ENCODE measurements at regions not wholly inside any gene's neighbourhood (a gene's known extent, or its start where the extent isn't known, plus 50 kb on each side); places are given as distances from the start of the nearest gene placed in this dataset.

DNA sequence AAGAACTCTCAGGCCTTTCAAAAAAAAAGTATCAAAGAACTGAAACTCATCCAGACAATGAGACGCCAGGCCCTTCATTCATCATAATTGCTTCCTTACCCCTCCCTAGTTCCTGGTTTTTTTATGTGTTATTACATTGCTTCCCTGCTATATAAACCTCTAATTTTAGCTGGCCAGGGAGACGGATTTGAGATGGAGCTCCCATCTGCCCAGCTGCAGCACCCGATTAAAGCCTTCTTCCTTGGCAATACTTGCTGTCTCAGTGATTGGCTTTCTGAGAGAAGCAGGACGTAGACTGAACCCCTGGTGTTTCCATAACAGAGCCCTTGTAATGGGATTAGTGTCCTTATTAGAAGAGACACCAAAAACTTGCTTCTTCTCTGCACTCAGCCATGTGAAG, 62.4 kb downstream of the BARX1 start:
- TF ChIP-seq MED13 (CRISPR knock-in tag; IDR thresholded peaks at IDR 0.05) (no peak), ZNF616 (CRISPR knock-in tag; IDR thresholded peaks at IDR 0.05; ENCODE audit: low read depth) (no peak), ZSCAN20 (CRISPR knock-in tag; IDR thresholded peaks at IDR 0.05; ENCODE audit: borderline replicate concordance) (no peak), SRF (IDR thresholded peaks at IDR 0.05; ENCODE audit: low read depth, low read length) (no peak), TCF12 (IDR thresholded peaks at IDR 0.05) (no peak), TCF12 (CRISPR knock-in tag; IDR thresholded peaks at IDR 0.05) (no peak), EED (CRISPR knock-in tag; IDR thresholded peaks at IDR 0.05) (no peak), MTF1 (CRISPR knock-in tag; IDR thresholded peaks at IDR 0.05) (no peak)
- TF ChIP-seq, protein P1, sequence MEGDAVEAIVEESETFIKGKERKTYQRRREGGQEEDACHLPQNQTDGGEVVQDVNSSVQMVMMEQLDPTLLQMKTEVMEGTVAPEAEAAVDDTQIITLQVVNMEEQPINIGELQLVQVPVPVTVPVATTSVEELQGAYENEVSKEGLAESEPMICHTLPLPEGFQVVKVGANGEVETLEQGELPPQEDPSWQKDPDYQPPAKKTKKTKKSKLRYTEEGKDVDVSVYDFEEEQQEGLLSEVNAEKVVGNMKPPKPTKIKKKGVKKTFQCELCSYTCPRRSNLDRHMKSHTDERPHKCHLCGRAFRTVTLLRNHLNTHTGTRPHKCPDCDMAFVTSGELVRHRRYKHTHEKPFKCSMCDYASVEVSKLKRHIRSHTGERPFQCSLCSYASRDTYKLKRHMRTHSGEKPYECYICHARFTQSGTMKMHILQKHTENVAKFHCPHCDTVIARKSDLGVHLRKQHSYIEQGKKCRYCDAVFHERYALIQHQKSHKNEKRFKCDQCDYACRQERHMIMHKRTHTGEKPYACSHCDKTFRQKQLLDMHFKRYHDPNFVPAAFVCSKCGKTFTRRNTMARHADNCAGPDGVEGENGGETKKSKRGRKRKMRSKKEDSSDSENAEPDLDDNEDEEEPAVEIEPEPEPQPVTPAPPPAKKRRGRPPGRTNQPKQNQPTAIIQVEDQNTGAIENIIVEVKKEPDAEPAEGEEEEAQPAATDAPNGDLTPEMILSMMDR (CRISPR knock-in tag; IDR thresholded peaks at IDR 0.05), result no peak

All from HepG2 (cell line).